SK-N-SH (cell line): ENCODE measurements at regions not wholly inside any gene's neighbourhood (a gene's known extent, or its start where the extent isn't known, plus 50 kb on each side); places are given as distances from the start of the nearest gene placed in this dataset.

Experiments used
- CTCF ChIA-PET: fragments of 300-600, 350-600 bp; formaldehyde crosslinking; extraction: SDS; loops from one replicate; lab custom pipeline; 2021; lab: Yijun Ruan, JAX
- POLR2A ChIA-PET: fragments of 350-600 bp; sonication (Branson Sonifier 250); formaldehyde crosslinking; extraction: SDS; loops from one replicate; lab custom pipeline; 2020; ENCODE audit warnings: antibody characterized with exemption, inconsistent platforms; lab: Yijun Ruan, JAX
- DNase-seq: peaks from one replicate; pipeline ENCODE4 v3.0.0; 2012
- H2AFZ ChIP-seq: fragments of 200-600 bp; sonication (generic); 2 replicates; pipeline ENCODE4 v1.8.1; 2016; ENCODE audit warnings: antibody characterized with exemption, mild to moderate bottlenecking, low read depth
- H3F3A ChIP-seq: fragments of 200-600 bp; sonication (generic); replicated peaks from 2 replicates; pipeline ENCODE3; 2016; ENCODE audit warnings: antibody characterized with exemption, mild to moderate bottlenecking; ENCODE audit not compliant: insufficient read depth
- H3K27ac ChIP-seq, 2 experiments: fragments of 200-500 bp in 1 of 2; fragments of 200-600 bp in 1 of 2; sonication (Bioruptor generic) in 1 of 2; sonication (generic), shearing (Covaris generic) in 1 of 2; 2 replicates each; pipeline versions ENCODE4 v1.5.1 to v1.6.1; 2014 to 2016; ENCODE audit warnings: low read depth in 2 of 2, inconsistent platforms in 1 of 2, low read length in 1 of 2, mild to moderate bottlenecking in 1 of 2, mixed read lengths in 1 of 2
- H3K27me3 ChIP-seq: fragments of 200-600 bp; sonication (generic), shearing (Covaris generic); 2 replicates; pipeline ENCODE4 v1.6.1; 2016; ENCODE audit warnings: mixed run types; ENCODE audit not compliant: insufficient read depth
- H3K36me3 ChIP-seq, 2 experiments: fragments of 200-500 bp in 1 of 2; fragments of 200-600 bp in 1 of 2; sonication (Bioruptor generic) in 1 of 2; sonication (generic) in 1 of 2; replicated peaks in 1 of 2; 2 replicates each; pipeline versions ENCODE3 to v1.5.1; 2014 to 2016; ENCODE audit warnings: low read length in 1 of 2, mild to moderate bottlenecking in 1 of 2; ENCODE audit not compliant: insufficient read depth in 2 of 2, control insufficient read depth in 1 of 2
- H3K4me1 ChIP-seq, 2 experiments: fragments of 200-500 bp in 1 of 2; fragments of 200-600 bp in 1 of 2; sonication (Bioruptor generic) in 1 of 2; sonication (generic), shearing (Covaris generic) in 1 of 2; 2 replicates each; pipeline versions ENCODE4 v1.5.1 to v1.6.1; 2014 to 2016; ENCODE audit warnings: low read depth in 1 of 2, low read length in 1 of 2, mixed run types in 1 of 2; ENCODE audit not compliant: insufficient read depth in 2 of 2, control insufficient read depth in 1 of 2
- H3K4me2 ChIP-seq: fragments of 200-600 bp; sonication (generic), shearing (Covaris generic); 2 replicates; pipeline ENCODE4 v1.6.1; 2017; ENCODE audit warnings: mixed run types
- H3K4me3 ChIP-seq, 2 experiments: fragments of 200-500 bp in 1 of 2; fragments of 200-600 bp in 1 of 2; sonication (Bioruptor generic) in 1 of 2; sonication (generic), shearing (Covaris generic) in 1 of 2; 2 replicates each; pipeline versions ENCODE4 v1.5.1 to v1.8.1; 2014 to 2016; ENCODE audit warnings: low read depth in 2 of 2, inconsistent platforms in 1 of 2, low read length in 1 of 2, mild to moderate bottlenecking in 1 of 2, mixed read lengths in 1 of 2, moderate library complexity in 1 of 2
- H3K79me2 ChIP-seq: fragments of 200-600 bp; sonication (generic); 2 replicates; pipeline ENCODE4 v1.8.1; 2017; ENCODE audit warnings: mild to moderate bottlenecking; ENCODE audit not compliant: insufficient read depth
- H3K9ac ChIP-seq: fragments of 200-600 bp; sonication (generic); 2 replicates; pipeline ENCODE4 v1.6.1; 2017; ENCODE audit warnings: mixed run types
- H3K9me2 ChIP-seq: fragments of 200-600 bp; sonication (generic); 2 replicates; pipeline ENCODE4 v1.6.1; 2017; ENCODE audit warnings: mixed run types
- H3K9me3 ChIP-seq: fragments of 200-600 bp; sonication (generic); 2 replicates; pipeline ENCODE4 v1.6.1; 2017; ENCODE audit warnings: mixed run types, mild to moderate bottlenecking, moderate library complexity
- H4K20me1 ChIP-seq: fragments of 200-600 bp; sonication (generic); 2 replicates; pipeline ENCODE4 v1.6.1; 2017; ENCODE audit warnings: mild to moderate bottlenecking, mixed run types; ENCODE audit not compliant: insufficient read depth
- ELF1 ChIP-seq: IDR thresholded peaks from 2 replicates; pipeline ENCODE4 v1.4.0; 2012
- EZH2phosphoT487 ChIP-seq: fragments of 200-600 bp; sonication (generic); IDR thresholded peaks from 2 replicates; pipeline ENCODE4 v1.6.1; 2017; ENCODE audit warnings: low read depth, mixed run types, mild to moderate bottlenecking, antibody characterized with exemption, moderate library complexity, borderline replicate concordance
- FOSL2 ChIP-seq: IDR thresholded peaks from 2 replicates; pipeline ENCODE4 v1.4.0; 2012; ENCODE audit warnings: low read depth, mild to moderate bottlenecking, moderate library complexity, borderline replicate concordance
- GABPA ChIP-seq: IDR thresholded peaks from 2 replicates; pipeline ENCODE4 v1.4.0; 2012; ENCODE audit warnings: low read depth, mild to moderate bottlenecking
- GATA2 ChIP-seq: sonication (generic); formaldehyde crosslinking; IDR thresholded peaks from 2 replicates; pipeline ENCODE4 v1.5.0; 2020; ENCODE audit warnings: mild to moderate bottlenecking, missing genetic modification reagents
- IRF3 ChIP-seq: fragments of 150-350 bp; IDR thresholded peaks from 2 replicates; pipeline ENCODE4 v1.6.1; 2016; ENCODE audit warnings: mild to moderate bottlenecking, low read depth, low read length
- MAX ChIP-seq: IDR thresholded peaks from 2 replicates; pipeline ENCODE4 v1.4.0; 2012; ENCODE audit warnings: low read depth
- MEF2A ChIP-seq: IDR thresholded peaks from 2 replicates; pipeline ENCODE4 v1.4.0; 2012; ENCODE audit warnings: low read depth, borderline replicate concordance
- MXI1 ChIP-seq: IDR thresholded peaks from 2 replicates; pipeline ENCODE4 v1.6.1; 2012; ENCODE audit warnings: mild to moderate bottlenecking, low read depth, low read length, improper control_type of control experiment
- NFIC ChIP-seq: IDR thresholded peaks from 2 replicates; pipeline ENCODE4 v1.4.0; 2012; ENCODE audit warnings: borderline replicate concordance
- NRF1 ChIP-seq: IDR thresholded peaks from 2 replicates; pipeline ENCODE4 v1.6.1; 2012; ENCODE audit warnings: low read depth, mild to moderate bottlenecking, low read length
- RAD21 ChIP-seq: IDR thresholded peaks from 2 replicates; pipeline ENCODE4 v1.6.1; 2012; ENCODE audit warnings: mild to moderate bottlenecking, low read length
- REST ChIP-seq: IDR thresholded peaks from 2 replicates; pipeline ENCODE4 v1.6.1; 2012; ENCODE audit warnings: mild to moderate bottlenecking, low read depth, low read length, moderate library complexity
- RFX5 ChIP-seq: IDR thresholded peaks from 2 replicates; pipeline ENCODE4 v1.6.1; 2012; ENCODE audit warnings: mild to moderate bottlenecking, improper control_type of control experiment, low read length
- SMC3 ChIP-seq: IDR thresholded peaks from 2 replicates; pipeline ENCODE4 v1.6.1; 2012; ENCODE audit warnings: low read depth, low read length, improper control_type of control experiment
- TAF1 ChIP-seq: IDR thresholded peaks from 2 replicates; pipeline ENCODE4 v1.6.1; 2012; ENCODE audit warnings: low read depth, mild to moderate bottlenecking, low read length, moderate library complexity, borderline replicate concordance
- TEAD4 ChIP-seq: IDR thresholded peaks from 2 replicates; pipeline ENCODE4 v1.4.0; 2012; ENCODE audit warnings: mild to moderate bottlenecking, borderline replicate concordance; ENCODE audit not compliant: insufficient read depth
- YY1 ChIP-seq: IDR thresholded peaks from 2 replicates; pipeline ENCODE4 v1.4.0; 2012; ENCODE audit warnings: low read depth, mild to moderate bottlenecking
- WGBS: methylation state at CpG from one replicate; pipeline ENCODE4 v1.1.6; 2017; ENCODE audit warnings: low lambda C conversion rate; 5-methylcytosine and 5-hydroxymethylcytosine counted together

GRCh38 chr6:48961781-48962415 lies 501.2 kb downstream of the MMUT start:
- H3K79me2 ChIP-seq, result no peaks in the 10 kb centered on the region
- no peak overlapping the region for H3K4me2 ChIP-seq
- WGBS, result 20% methylated on average over 4 of the region's 4 CpGs
- H3K9me3 ChIP-seq, result no peaks in the 10 kb centered on the region
- H3K4me1 ChIP-seq, result no peaks in the 10 kb centered on the region
- H3F3A ChIP-seq, result no peaks in the 10 kb centered on the region
- peaks cover 5% of the 10 kb centered on the region for H3K27me3 ChIP-seq
- POLR2A ChIA-PET, result no interaction called here
- no peaks in the 10 kb centered on the region for H4K20me1 ChIP-seq
- TF ChIP-seq RAD21 (no peak), REST (no peak), RFX5 (no peak), TEAD4 (no peak), YY1 (no peak), FOSL2 (no peak), MAX (no peak), GATA2 (CRISPR knock-in tag) (no peak), GABPA (no peak), NRF1 (no peak), ELF1 (no peak), TAF1 (no peak)
- TF ChIP-seq, all 33 proteins: peak for 0
- H3K9me2 ChIP-seq, result no peaks in the 10 kb centered on the region
- no peak overlapping the region for H3K4me3 ChIP-seq
- no peak overlapping the region for H3K27ac ChIP-seq
- no peak overlapping the region for H2AFZ ChIP-seq
- no peaks in the 10 kb centered on the region for H3K36me3 ChIP-seq
- no peak overlapping the region for H3K9ac ChIP-seq
- CTCF ChIA-PET, result no interaction called here
- no peak for DNase-seq

- Histone ChIP-seq H3K79me2 (no peaks in the 10 kb centered on the region), H3K4me3 (no peak overlapping the region), H3K9me2 (no peaks in the 10 kb centered on the region)
- POLR2A ChIA-PET, result no interaction called here
- TF ChIP-seq YY1 (no peak), EZH2phosphoT487 (no peak), MAX (no peak), IRF3 (no peak), SMC3 (no peak), MEF2A (no peak), ELF1 (no peak), TAF1 (no peak), MXI1 (no peak), NFIC (no peak)
- TF ChIP-seq, all 33 proteins: peak for 0
- H3K27me3 ChIP-seq, result peaks cover 5% of the 10 kb centered on the region
- H3K36me3 ChIP-seq, result no peaks in the 10 kb centered on the region
- no peaks in the 10 kb centered on the region for H4K20me1 ChIP-seq
- H3K27ac ChIP-seq, result no peak overlapping the region
- H2AFZ ChIP-seq, result no peak overlapping the region
- no peak overlapping the region for H3K4me2 ChIP-seq
- DNase-seq, result no peak
- CTCF ChIA-PET, result no interaction called here
- H3K4me1 ChIP-seq, result no peaks in the 10 kb centered on the region
- H3F3A ChIP-seq, result no peaks in the 10 kb centered on the region
- H3K9me3 ChIP-seq, result no peaks in the 10 kb centered on the region
- no peak overlapping the region for H3K9ac ChIP-seq
- 9% methylated on average over 6 of the region's 6 CpGs for WGBS
Measured at GRCh38 chr6:48959251-48960060, 503.6 kb downstream of the MMUT start.
